ENCODE measurements at regions not wholly inside any gene's neighbourhood (a gene's known extent, or its start where the extent isn't known, plus 50 kb on each side); places are given as distances from the start of the nearest gene placed in this dataset.

GRCh38 chr1:201710632-201711597 lies 118.0 kb upstream of the IPO9 start:
- FAIRE-seq = no peak
- Histone ChIP-seq H3K36me3 (ENCODE audit: control insufficient read depth, insufficient read depth, low read length) (no peaks in the 10 kb centered on the region), H3K4me3 (ENCODE audit: low read depth, low read length) (no peak overlapping the region), H3K27me3 (ENCODE audit: control insufficient read depth, insufficient read depth, low read length) (no peaks in the 10 kb centered on the region)
- DNase-seq (ENCODE audit: low read depth) = peak; percentile 40
- no peak for TF ChIP-seq CTCF (IDR thresholded peaks at IDR 0.05; ENCODE audit: insufficient read depth, low read length, severe bottlenecking)

GRCh38 chr1:201711811-201712210 lies 117.1 kb upstream of the IPO9 start:
- Histone ChIP-seq H3K36me3 (ENCODE audit: control insufficient read depth, insufficient read depth, low read length) (no peaks in the 10 kb centered on the region), H3K4me3 (ENCODE audit: low read depth, low read length) (no peak overlapping the region), H3K27me3 (ENCODE audit: control insufficient read depth, insufficient read depth, low read length) (no peaks in the 10 kb centered on the region)
- DNase-seq (ENCODE audit: low read depth) (no peak), FAIRE-seq (no peak)
- no peak for TF ChIP-seq CTCF (IDR thresholded peaks at IDR 0.05; ENCODE audit: insufficient read depth, low read length, severe bottlenecking)

GRCh38 chr1:201712387-201713085 lies 116.4 kb upstream of the IPO9 start:
- no peak for FAIRE-seq
- no peak for TF ChIP-seq CTCF (IDR thresholded peaks at IDR 0.05; ENCODE audit: insufficient read depth, low read length, severe bottlenecking)
- Histone ChIP-seq H3K36me3 (ENCODE audit: control insufficient read depth, insufficient read depth, low read length) (no peaks in the 10 kb centered on the region), H3K4me3 (ENCODE audit: low read depth, low read length) (no peak overlapping the region), H3K27me3 (ENCODE audit: control insufficient read depth, insufficient read depth, low read length) (no peaks in the 10 kb centered on the region)
- no peak for DNase-seq (ENCODE audit: low read depth)

- DNase-seq (ENCODE audit: low read depth) = peak; percentile 96
- no peaks in the 10 kb centered on the region for H3K36me3 ChIP-seq (ENCODE audit: control insufficient read depth, insufficient read depth, low read length)
- no peak for TF ChIP-seq CTCF (IDR thresholded peaks at IDR 0.05; ENCODE audit: insufficient read depth, low read length, severe bottlenecking)
- H3K27me3 ChIP-seq (ENCODE audit: control insufficient read depth, insufficient read depth, low read length) = no peaks in the 10 kb centered on the region
- no peak for FAIRE-seq
- no peak overlapping the region for H3K4me3 ChIP-seq (ENCODE audit: low read depth, low read length)
Measured at GRCh38 chr1:201713086-201713810, 115.7 kb upstream of the IPO9 start.

GRCh38 chr1:201714542-201715329 lies 114.2 kb upstream of the IPO9 start:
- peak; percentile 92 for FAIRE-seq

More at GRCh38 chr1:201714542-201715329, 114.2 kb upstream of the IPO9 start:
- DNase-seq (ENCODE audit: low read depth) = peak; percentile 98
- Histone ChIP-seq H3K27me3 (ENCODE audit: control insufficient read depth, insufficient read depth, low read length) (no peaks in the 10 kb centered on the region), H3K4me3 (ENCODE audit: low read depth, low read length) (no peak overlapping the region), H3K36me3 (ENCODE audit: control insufficient read depth, insufficient read depth, low read length) (no peaks in the 10 kb centered on the region)
- no peak for TF ChIP-seq CTCF (IDR thresholded peaks at IDR 0.05; ENCODE audit: insufficient read depth, low read length, severe bottlenecking)
